GM23338 (cell line): ENCODE measurements at regions not wholly inside any gene's neighbourhood (a gene's known extent, or its start where the extent isn't known, plus 50 kb on each side); places are given as distances from the start of the nearest gene placed in this dataset.

Source experiments
- CREB1 ChIP-seq: fragments of 250-450 bp; sonication (Bioruptor Pico); IDR thresholded peaks from 2 replicates; pipeline ENCODE4 v1.5.0; 2020; ENCODE audit warnings: low read depth, mild to moderate bottlenecking, moderate library complexity
- EZH2 ChIP-seq: fragments of 200-600 bp; sonication (generic); IDR thresholded peaks from one replicate; pipeline ENCODE4 v1.8.0; 2017; ENCODE audit warnings: antibody characterized with exemption, mild to moderate bottlenecking, low read depth; ENCODE audit not compliant: unreplicated experiment
- EZH2phosphoT487 ChIP-seq: fragments of 200-600 bp; sonication (generic); IDR thresholded peaks from one replicate; pipeline ENCODE4 v1.8.1; 2018; ENCODE audit warnings: antibody characterized with exemption; ENCODE audit not compliant: unreplicated experiment
- JUNB ChIP-seq: IDR thresholded peaks from one replicate; pipeline ENCODE4 v1.6.1; 2016; ENCODE audit warnings: antibody characterized with exemption; ENCODE audit not compliant: unreplicated experiment
- POLR2AphosphoS5 ChIP-seq: IDR thresholded peaks from 2 replicates; pipeline ENCODE4 v1.6.1; 2016; ENCODE audit warnings: antibody characterized with exemption, low read depth
- ZNF114 ChIP-seq: fragments of 250-450 bp; sonication (Bioruptor Pico); IDR thresholded peaks from 2 replicates; pipeline ENCODE4 v1.5.0; 2020; ENCODE audit warnings: mild to moderate bottlenecking, moderate library complexity
- ZNF331 ChIP-seq: fragments of 250-450 bp; sonication (Bioruptor Pico); IDR thresholded peaks from 2 replicates; pipeline ENCODE4 v1.5.0; 2020; ENCODE audit warnings: low read depth, mild to moderate bottlenecking, moderate library complexity
- TF ChIP-seq, protein P1 (sequence below): IDR thresholded peaks from 2 replicates; pipeline ENCODE4 v1.6.1; 2016; ENCODE audit warnings: antibody characterized with exemption
- TF ChIP-seq, protein P2 (sequence below), 2 experiments: fragments of 200-600 bp in 1 of 2; sonication (generic) in 1 of 2; conservative IDR thresholded peaks; 2 replicates each; pipeline versions ENCODE4 v1.5.1 to v1.6.1; 2016 to 2017; ENCODE audit warnings: antibody characterized with exemption in 2 of 2, low read depth in 2 of 2, mild to moderate bottlenecking in 2 of 2, moderate library complexity in 1 of 2
- TF ChIP-seq, protein P3 (sequence below): IDR thresholded peaks from one replicate; pipeline ENCODE4 v1.6.1; 2018; ENCODE audit warnings: antibody characterized with exemption; ENCODE audit not compliant: unreplicated experiment

DNA sequence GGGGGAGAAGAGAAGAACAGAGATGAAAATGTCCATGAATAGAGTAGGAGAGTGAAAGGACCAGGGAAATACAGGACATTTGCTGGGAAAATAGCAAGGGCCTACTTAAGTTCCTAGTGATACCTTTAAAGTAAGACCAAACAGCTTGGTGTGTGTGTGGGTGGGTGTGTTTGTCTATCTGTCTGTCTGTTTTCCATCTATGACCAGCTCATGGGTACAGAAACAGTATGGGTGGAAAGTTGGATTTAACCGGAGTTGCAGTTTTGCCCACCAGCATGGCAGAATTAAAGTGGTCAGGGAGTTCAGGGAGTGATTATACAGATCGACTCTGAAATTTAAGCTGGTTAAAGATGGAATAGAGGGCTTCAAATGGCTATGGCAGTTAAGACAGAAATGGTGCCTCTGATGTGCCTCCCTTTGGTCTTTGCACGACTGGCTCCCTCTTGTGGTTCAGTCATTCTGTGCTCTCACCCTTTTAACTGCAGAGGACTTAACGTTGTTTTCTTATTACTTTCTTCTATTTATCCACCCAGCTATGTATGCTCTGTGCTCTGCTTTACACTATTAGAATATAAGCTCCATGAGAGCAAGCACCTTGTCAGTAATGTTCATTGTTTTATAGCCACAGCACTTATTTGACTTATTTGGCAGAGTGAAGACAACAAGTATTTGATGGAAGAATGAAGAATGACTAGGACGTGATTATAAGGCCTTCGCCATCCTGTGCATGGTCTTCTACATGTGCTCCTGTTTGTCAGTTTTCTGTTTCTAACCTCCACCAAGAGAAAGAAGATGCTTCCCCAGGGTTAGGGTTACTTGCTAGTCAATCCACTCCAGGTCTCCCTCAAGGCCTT lies 72.7 kb upstream of the AK4 start:
- TF ChIP-seq, protein P1, sequence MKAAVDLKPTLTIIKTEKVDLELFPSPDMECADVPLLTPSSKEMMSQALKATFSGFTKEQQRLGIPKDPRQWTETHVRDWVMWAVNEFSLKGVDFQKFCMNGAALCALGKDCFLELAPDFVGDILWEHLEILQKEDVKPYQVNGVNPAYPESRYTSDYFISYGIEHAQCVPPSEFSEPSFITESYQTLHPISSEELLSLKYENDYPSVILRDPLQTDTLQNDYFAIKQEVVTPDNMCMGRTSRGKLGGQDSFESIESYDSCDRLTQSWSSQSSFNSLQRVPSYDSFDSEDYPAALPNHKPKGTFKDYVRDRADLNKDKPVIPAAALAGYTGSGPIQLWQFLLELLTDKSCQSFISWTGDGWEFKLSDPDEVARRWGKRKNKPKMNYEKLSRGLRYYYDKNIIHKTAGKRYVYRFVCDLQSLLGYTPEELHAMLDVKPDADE: no peak
- TF ChIP-seq CREB1 (CRISPR knock-in tag): no peak
- TF ChIP-seq EZH2: no peak
- TF ChIP-seq, protein P2, sequence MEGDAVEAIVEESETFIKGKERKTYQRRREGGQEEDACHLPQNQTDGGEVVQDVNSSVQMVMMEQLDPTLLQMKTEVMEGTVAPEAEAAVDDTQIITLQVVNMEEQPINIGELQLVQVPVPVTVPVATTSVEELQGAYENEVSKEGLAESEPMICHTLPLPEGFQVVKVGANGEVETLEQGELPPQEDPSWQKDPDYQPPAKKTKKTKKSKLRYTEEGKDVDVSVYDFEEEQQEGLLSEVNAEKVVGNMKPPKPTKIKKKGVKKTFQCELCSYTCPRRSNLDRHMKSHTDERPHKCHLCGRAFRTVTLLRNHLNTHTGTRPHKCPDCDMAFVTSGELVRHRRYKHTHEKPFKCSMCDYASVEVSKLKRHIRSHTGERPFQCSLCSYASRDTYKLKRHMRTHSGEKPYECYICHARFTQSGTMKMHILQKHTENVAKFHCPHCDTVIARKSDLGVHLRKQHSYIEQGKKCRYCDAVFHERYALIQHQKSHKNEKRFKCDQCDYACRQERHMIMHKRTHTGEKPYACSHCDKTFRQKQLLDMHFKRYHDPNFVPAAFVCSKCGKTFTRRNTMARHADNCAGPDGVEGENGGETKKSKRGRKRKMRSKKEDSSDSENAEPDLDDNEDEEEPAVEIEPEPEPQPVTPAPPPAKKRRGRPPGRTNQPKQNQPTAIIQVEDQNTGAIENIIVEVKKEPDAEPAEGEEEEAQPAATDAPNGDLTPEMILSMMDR (conservative IDR thresholded peaks at IDR 0.05; ENCODE audit: low read depth in 2 of 2): peak; percentile 89 to 96
- no peak for TF ChIP-seq EZH2phosphoT487
- TF ChIP-seq, protein P3, sequence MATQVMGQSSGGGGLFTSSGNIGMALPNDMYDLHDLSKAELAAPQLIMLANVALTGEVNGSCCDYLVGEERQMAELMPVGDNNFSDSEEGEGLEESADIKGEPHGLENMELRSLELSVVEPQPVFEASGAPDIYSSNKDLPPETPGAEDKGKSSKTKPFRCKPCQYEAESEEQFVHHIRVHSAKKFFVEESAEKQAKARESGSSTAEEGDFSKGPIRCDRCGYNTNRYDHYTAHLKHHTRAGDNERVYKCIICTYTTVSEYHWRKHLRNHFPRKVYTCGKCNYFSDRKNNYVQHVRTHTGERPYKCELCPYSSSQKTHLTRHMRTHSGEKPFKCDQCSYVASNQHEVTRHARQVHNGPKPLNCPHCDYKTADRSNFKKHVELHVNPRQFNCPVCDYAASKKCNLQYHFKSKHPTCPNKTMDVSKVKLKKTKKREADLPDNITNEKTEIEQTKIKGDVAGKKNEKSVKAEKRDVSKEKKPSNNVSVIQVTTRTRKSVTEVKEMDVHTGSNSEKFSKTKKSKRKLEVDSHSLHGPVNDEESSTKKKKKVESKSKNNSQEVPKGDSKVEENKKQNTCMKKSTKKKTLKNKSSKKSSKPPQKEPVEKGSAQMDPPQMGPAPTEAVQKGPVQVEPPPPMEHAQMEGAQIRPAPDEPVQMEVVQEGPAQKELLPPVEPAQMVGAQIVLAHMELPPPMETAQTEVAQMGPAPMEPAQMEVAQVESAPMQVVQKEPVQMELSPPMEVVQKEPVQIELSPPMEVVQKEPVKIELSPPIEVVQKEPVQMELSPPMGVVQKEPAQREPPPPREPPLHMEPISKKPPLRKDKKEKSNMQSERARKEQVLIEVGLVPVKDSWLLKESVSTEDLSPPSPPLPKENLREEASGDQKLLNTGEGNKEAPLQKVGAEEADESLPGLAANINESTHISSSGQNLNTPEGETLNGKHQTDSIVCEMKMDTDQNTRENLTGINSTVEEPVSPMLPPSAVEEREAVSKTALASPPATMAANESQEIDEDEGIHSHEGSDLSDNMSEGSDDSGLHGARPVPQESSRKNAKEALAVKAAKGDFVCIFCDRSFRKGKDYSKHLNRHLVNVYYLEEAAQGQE: no peak
- no peak for TF ChIP-seq POLR2AphosphoS5
- no peak for TF ChIP-seq ZNF331 (CRISPR knock-in tag)
- TF ChIP-seq ZNF114 (CRISPR knock-in tag): no peak
- TF ChIP-seq JUNB: no peak
